NCI-H1694 treated with DMSO at 0.1 percent for 48 hours (cell line): ENCODE measurements at regions not wholly inside any gene's neighbourhood (a gene's known extent, or its start where the extent isn't known, plus 50 kb on each side); places are given as distances from the start of the nearest gene placed in this dataset.
"Not testable (repeated sequence)": the region's sequence is repeated elsewhere in the genome, so short reads cannot be mapped to it uniquely, and the experiment has no call there.

Experiments
- DNase-seq: peaks from one replicate; lab custom pipeline; 2025; lab: John Stamatoyannopoulos, UW

DNA sequence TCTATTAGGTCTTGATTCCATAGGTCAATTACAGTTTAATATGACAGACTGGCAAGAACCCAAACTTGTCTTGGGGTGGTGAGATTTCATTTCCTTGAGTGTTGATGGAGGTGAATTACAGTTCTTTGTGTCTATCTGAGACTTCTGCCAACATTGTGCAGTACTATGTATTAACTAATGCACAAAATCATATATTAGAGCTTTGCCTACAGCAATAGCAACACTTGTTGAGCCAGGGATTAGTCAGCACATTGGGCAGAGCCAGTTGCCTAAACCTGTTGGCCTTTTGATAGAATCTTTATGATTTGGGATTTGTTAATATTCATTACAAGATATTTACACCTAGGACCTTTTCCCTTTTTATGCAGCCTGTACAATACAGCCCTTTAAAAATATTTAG is 135.3 kb upstream of the CENPW start:
- DNase-seq: no peak

DNA sequence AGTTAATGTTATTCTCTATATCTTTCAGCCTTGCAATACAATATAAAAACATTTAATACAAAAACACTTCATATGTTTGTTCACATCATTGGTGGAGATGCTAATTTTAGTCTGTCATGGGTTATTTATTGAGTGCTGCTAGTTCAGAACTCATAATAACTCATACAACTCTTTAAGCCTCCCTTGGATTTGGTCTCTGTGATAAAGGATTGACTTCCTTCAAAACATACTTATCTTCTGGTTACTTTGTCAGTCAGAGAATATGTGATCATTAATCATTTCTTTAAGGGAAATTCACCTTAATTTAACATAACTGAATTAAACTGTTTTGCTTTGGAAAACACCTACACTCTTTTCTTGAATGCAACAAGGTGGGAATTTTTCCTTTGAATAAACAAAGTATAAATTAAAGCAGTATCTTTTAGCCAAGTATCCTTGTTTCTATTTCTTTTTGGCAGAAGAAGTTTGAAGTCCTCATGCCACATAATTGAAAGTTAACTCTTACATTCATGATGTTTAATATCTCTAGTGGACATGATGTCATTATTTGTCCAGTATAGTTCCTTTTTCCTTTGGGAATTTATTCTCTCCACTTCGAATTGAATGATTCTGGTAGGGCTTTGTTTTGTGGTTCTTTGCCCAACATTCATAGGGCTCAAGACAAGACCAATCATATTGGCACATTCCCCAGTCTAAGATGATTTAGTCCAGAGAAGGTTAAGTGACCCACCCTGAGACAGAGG is 133.2 kb upstream of the CENPW start:
- DNase-seq: no peak

DNA sequence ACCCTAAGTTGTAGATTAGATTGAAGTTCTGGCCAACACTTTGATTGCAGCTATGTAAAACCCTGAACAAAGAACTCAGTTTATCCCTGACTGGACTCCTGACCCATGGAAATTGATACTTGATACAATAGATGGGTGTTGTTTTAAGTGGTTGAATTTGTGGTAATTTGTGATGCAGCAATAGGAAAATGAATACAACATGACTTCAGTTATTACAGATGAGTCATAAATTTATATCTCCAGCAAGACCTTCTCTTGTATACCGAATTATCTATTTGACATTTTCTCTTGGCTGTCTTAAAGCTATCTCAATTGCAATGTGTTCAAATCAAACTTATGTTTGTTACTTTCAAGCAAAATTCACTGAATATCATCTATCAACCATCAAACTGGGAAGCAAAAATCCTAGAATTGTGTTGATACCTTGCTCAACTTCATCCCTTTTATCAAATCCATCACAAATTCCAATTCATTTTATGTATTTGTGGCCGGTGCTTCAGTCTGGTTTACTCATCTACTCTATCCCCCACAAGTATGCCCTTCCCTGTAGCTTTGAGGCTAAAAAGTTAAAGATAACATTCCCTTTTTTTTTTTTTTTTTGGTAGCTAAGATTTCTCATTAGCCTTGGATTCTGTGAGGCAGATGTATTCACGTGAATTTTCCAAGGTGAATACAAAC is 129.4 kb upstream of the CENPW start:
- no peak for DNase-seq

DNA sequence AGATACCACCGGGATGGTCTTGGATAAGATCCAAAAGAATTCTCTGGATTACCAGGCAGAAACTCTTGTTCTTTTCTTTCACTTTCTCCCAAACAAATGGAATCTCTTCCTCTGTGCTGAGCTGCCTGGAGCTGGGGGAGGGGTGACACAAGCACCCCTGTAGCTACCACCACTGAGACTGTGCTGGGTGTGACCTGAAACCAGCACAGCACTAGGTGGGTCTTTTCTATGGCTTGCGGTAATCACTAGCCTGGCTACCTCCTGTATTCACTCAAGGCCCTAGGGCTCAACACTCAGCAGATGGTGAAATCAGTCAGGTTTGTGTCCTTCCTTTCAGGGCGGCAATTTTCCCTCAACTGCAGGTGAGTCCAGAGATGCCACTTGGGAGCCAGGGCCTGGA is 122.4 kb upstream of the CENPW start:
- no peak for DNase-seq

- DNase-seq: not testable (repeated sequence)
These were observed 119.0 kb upstream of the CENPW start for GRCh38 chr6:126220901-126221300.

DNA sequence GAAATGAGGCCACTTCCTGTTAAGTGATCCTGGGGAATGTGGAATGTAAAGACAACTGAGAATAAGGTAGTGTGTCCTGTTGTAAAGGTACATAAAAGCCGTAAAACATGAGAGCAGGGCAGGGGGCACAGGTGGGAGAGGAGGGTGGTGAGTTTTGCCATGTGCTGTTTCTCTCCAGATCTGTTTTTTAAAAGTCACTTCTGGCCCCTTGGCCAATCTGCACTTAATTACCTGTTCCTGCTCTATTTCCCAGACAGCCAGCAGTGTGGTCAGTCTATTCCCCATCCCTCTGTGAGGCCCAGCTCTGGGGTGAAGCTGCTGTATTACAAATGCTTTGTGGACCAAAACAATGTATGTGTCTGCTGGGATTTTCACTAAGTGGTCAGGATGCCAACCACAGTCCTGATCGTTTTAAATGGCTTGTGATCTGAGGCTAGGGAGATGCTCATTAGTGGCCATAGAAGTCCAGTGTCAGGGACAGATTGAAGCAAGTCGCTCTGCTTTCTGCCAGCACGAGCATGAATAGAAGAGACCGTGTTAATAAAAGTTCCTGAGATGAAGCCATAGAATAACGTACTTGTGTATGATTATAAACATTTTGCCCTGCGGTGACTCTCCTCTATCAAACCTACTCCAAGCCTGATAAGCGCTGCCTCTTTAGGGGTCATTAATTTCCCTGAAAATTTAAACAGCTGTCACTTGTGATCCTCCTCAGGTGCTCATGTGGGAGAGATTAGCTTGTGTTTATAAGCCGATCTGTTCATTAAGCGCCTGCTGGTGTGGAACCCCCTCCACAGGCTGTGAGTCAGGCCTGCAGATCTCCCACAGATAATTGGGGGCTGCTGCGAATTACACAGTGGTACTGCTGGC is 111.8 kb upstream of the CENPW start:
- DNase-seq: peak; percentile 38

GRCh38 chr6:126232671-126233070 is 107.2 kb upstream of the CENPW start:
- no peak for DNase-seq

DNA sequence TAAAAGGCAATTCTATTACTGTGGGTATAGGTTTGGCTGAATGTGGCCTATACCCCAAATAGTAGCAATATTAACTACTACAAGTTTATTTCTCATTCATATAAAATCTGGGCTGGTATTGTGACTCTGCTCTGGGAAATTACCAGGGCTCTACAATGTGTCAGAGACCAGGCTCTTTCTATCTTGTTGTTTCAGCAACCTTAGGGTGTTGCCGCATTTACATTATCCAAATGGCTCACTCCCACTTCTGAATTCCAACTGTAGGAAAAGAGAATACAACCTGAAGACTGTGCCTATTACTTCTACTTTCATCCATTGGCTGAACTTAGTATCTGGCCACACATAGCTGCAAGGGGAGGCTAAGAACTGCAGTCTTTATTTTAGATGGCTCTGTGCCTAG is 106.7 kb upstream of the CENPW start:
- no peak for DNase-seq

DNA sequence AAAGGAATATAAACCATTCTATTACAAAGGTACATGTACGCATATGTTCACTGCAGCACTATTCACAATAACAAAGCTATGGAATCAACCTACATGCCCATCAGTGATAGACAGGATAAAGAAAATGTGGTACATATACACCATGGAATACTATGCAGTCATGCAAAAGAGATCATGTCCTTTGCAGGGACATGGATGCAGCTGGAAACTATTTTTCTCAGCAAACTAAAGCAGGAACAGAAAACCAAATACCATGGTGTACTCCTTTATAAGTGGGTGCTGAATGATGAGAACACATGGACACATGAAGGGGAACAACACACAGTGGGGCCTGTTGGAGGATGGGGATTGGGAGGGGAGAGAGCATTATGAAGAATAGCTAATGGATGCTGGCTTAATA is 104.6 kb upstream of the CENPW start:
- DNase-seq: no peak

GRCh38 chr6:126245077-126245476 is 94.8 kb upstream of the CENPW start:
- no peak for DNase-seq

DNA sequence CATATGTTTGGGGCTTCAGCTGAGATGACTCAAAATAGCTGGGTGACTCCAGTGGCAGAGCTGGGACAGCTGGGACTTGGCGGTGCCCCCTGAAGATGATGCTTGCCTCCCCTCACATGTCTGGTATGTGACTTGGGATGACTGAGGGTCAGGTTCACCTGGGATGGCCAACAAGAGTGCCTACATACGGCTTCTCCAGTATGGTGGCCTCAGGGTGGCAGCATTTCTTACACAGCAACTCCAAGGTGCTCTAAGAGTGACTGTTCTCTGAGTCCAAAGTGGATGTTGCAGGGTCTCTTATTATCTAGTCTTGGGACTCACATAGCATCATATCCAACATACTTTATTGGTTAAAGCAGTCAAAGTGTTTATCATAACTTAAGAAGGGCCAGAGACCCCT is 87.8 kb upstream of the CENPW start:
- no peak for DNase-seq

DNA sequence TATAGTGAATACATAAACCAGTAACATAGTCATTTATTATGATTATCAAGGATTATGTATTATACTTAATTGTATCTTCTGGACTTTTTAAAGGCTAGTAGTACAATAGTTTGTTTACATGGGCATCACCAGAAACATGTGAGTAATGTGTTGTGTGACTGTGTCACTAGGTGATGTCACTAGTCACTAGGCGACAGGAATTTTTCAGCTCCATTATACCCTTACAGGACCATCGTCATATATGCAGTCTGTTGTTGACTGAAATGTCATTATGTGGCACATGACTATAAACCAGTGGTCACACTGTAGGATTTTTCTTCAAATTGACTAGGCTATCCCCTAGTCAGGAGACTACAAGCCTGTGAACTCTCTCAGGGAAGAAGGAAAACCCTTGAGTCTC is 86.5 kb upstream of the CENPW start:
- DNase-seq: no peak

- DNase-seq: no peak
These were observed 81.8 kb upstream of the CENPW start for GRCh38 chr6:126258150-126258549.

- DNase-seq: no peak
These were observed 78.0 kb upstream of the CENPW start for GRCh38 chr6:126261792-126262421.

DNA sequence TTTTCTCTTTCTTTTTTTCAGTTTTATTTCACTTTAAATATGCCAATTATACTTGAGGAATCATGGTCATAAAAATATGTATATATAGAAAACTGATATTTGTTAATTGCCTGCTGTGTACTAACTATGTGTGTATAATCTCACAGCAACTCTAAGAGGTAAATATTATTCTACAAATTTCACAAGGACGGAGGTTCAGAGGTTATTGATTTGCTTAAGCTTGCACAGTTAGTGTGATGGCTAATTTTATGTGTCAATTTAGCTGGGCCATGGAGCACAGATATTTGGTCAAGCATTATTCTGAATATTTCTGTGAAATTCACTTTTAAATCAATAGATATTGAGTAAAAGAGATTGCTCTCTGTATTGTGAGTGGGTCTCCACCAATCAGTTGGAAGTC is 75.7 kb upstream of the CENPW start:
- no peak for DNase-seq

GRCh38 chr6:126266664-126267063 is 73.3 kb upstream of the CENPW start:
- no peak for DNase-seq

DNA sequence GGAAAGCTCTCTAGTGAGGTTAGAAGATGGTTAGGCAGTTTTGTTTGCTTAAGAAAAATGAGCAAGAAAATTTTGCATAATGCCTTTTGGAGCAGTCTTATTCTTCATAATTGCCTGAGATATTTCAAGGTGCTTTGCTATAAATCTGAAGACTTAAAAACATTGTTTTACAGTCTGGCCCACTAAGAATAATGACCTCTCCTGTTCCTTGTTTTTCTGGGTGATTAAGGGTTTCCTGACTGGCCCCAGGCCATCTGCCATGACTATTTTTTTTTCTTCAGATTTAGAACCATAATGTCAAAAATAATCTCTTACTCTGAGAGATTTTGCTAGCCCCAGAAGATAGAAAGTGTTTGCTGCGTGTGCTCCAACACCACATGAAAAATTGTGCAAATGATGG is 72.3 kb upstream of the CENPW start:
- no peak for DNase-seq

GRCh38 chr6:126268092-126268491 is 71.8 kb upstream of the CENPW start:
- no peak for DNase-seq

DNA sequence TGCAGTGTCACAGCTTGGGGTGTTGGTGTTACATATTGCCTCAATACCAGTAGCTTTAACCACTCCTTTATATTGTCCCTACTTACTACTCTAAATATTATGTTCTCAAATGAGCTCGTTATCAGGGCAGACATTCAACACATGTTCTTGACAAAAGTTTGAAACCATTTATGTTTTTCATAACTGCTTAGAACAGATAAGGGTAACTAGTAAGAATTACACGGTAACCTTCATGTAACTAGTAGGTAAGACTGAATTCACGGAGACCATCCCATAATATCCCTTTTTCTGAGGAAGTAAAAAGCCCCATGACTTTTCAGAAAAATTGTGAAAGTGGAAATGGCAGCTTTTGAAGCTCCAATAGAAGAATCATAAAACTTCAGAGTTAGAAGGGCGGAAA is 59.6 kb upstream of the CENPW start:
- no peak for DNase-seq

DNA sequence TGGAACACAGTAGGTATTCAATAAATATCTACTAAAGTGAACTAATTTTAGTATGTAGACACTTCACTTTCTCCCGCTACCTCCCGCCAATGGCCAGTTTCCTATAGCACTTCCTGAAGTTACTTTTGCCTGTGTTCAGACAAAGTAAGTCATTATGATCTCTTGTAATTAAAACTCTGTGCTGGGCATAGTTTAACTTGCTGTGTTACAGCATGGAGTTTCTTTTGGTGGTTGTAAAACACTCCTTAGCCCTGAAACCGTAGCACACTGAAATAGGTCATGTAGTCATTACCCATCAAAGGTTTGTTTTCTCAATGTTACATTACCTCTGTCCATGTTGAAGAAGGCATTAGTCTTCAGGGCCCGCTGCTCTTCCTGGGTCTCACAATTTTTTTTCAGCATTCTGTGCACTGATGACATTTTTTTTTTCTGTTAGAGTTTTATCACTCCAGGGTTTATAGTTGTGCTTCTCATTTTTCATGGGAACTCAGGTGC is 54.0 kb upstream of the CENPW start:
- no peak for DNase-seq
